Karpas-422 (cell line): ENCODE measurements at regions not wholly inside any gene's neighbourhood (a gene's known extent, or its start where the extent isn't known, plus 50 kb on each side); places are given as distances from the start of the nearest gene placed in this dataset.

Experiments
- DNase-seq: peaks from one replicate; pipeline ENCODE4 v3.0.0-alpha.2; 2015
- H2AFZ ChIP-seq: fragments of 200-600 bp; sonication (generic); 2 replicates; pipeline ENCODE4 v1.6.1; 2014; ENCODE audit warnings: antibody characterized with exemption, low read length, mixed read lengths
- H3K27ac ChIP-seq: fragments of 200-600 bp; sonication (generic); 2 replicates; pipeline ENCODE4 v1.5.1; 2014; ENCODE audit warnings: mild to moderate bottlenecking, low read length, moderate library complexity
- H3K27me3 ChIP-seq: fragments of 200-600 bp; sonication (generic); 2 replicates; pipeline ENCODE4 v1.6.1; 2014; ENCODE audit warnings: low read length, mixed read lengths
- H3K36me3 ChIP-seq: fragments of 200-600 bp; sonication (generic); 2 replicates; pipeline ENCODE4 v1.6.1; 2014; ENCODE audit warnings: low read length, mixed read lengths; ENCODE audit not compliant: insufficient read depth
- H3K4me1 ChIP-seq: fragments of 200-600 bp; sonication (generic); 2 replicates; pipeline ENCODE4 v1.6.1; 2014; ENCODE audit warnings: mild to moderate bottlenecking, low read length, mixed read lengths
- H3K4me2 ChIP-seq: fragments of 200-600 bp; sonication (generic); 2 replicates; pipeline ENCODE4 v1.6.1; 2014; ENCODE audit warnings: low read length, low read depth, mild to moderate bottlenecking; ENCODE audit not compliant: poor library complexity, severe bottlenecking
- H3K4me3 ChIP-seq: fragments of 200-600 bp; sonication (generic); 2 replicates; pipeline ENCODE4 v1.5.1; 2014; ENCODE audit warnings: mild to moderate bottlenecking, antibody characterized with exemption, low read length, mixed read lengths
- H3K79me2 ChIP-seq: fragments of 200-600 bp; sonication (generic); 2 replicates; pipeline ENCODE4 v1.6.1; 2014; ENCODE audit warnings: mild to moderate bottlenecking, low read length, mixed read lengths
- H3K9ac ChIP-seq: fragments of 200-600 bp; sonication (generic); 2 replicates; pipeline ENCODE4 v1.6.0; 2014; ENCODE audit warnings: low read length
- H3K9me2 ChIP-seq: fragments of 200-600 bp; sonication (generic), shearing (Covaris generic); replicated peaks from 2 replicates; pipeline ENCODE4 v1.6.0; 2014; ENCODE audit warnings: mild to moderate bottlenecking, low read length, moderate library complexity; ENCODE audit not compliant: insufficient read depth
- H3K9me3 ChIP-seq: fragments of 300-700, 200-600 bp; sonication (generic); 2 replicates; pipeline ENCODE4 v1.6.1; 2014; ENCODE audit warnings: low read length, mixed read lengths
- H4K20me1 ChIP-seq: fragments of 200-600 bp; sonication (generic); 2 replicates; pipeline ENCODE4 v1.6.1; 2014; ENCODE audit warnings: mild to moderate bottlenecking, antibody characterized with exemption, low read length, low read depth; ENCODE audit not compliant: insufficient read depth

DNA sequence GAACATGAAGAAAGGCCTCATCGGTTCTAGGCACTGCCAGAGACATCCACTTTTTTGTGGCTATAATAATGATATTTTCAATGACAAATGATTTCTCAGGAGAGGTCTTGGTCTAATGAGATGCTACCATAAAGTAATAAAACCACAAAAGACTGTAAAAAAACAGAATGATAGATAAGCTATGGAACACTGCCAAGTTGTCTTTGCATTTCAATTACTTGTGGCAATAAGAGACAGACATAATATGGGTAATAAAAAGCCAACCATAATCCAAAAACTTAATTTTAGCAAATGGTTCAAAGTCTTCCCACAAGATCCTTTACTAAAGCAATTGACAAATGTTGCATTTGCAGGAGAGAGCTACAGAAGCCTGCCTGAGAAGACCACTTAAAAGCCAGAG is 292.5 kb downstream of the ATPSCKMT start:
- DNase-seq, result no peak
- Histone ChIP-seq H3K36me3 (no peaks in the 10 kb centered on the region), H3K27me3 (no peaks in the 10 kb centered on the region), H4K20me1 (no peaks in the 10 kb centered on the region), H3K9me2 (no peaks in the 10 kb centered on the region), H3K79me2 (no peaks in the 10 kb centered on the region), H3K9ac (no peak overlapping the region), H3K27ac (no peak overlapping the region), H3K4me2 (no peak overlapping the region), H3K9me3 (no peaks in the 10 kb centered on the region), H3K4me1 (no peaks in the 10 kb centered on the region), H3K4me3 (no peak overlapping the region), H2AFZ (no peak overlapping the region)

- Histone ChIP-seq H4K20me1 (no peaks in the 10 kb centered on the region), H2AFZ (no peak overlapping the region), H3K9ac (no peak overlapping the region), H3K9me2 (no peaks in the 10 kb centered on the region), H3K27me3 (no peaks in the 10 kb centered on the region), H3K36me3 (no peaks in the 10 kb centered on the region), H3K27ac (no peak overlapping the region), H3K9me3 (no peaks in the 10 kb centered on the region), H3K4me1 (no peaks in the 10 kb centered on the region), H3K4me2 (no peak overlapping the region), H3K79me2 (no peaks in the 10 kb centered on the region), H3K4me3 (no peak overlapping the region)
- DNase-seq, result no peak
Measured at GRCh38 chr5:9956725-9957124, 293.0 kb downstream of the ATPSCKMT start.

DNA sequence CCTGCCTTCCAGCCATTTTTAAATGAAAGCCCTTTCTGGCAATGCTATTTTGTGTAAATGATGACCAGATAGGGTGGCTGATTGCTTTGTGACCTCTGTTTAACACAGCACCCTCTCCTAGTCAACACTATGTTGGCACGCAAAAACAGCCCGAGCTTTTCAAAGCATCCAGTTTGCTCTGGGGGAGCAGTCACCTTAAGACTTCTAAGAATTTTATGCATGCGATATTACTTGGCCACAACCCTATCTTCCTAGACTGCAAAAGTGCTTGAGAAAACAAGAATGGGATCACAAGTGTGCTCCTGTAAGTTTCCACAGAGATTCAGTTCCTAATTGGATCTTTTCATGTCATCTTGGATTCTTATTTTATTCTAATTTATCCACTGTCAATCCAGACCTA is 294.1 kb downstream of the ATPSCKMT start:
- no peaks in the 10 kb centered on the region for H3K4me1 ChIP-seq
- H3K79me2 ChIP-seq, result no peaks in the 10 kb centered on the region
- no peak overlapping the region for H3K9ac ChIP-seq
- no peak overlapping the region for H3K4me3 ChIP-seq
- no peaks in the 10 kb centered on the region for H3K9me2 ChIP-seq
- no peak overlapping the region for H2AFZ ChIP-seq
- no peaks in the 10 kb centered on the region for H3K36me3 ChIP-seq
- no peak overlapping the region for H3K27ac ChIP-seq
- no peak overlapping the region for H3K4me2 ChIP-seq
- H4K20me1 ChIP-seq, result no peaks in the 10 kb centered on the region
- no peak for DNase-seq
- no peaks in the 10 kb centered on the region for H3K27me3 ChIP-seq
- H3K9me3 ChIP-seq, result no peaks in the 10 kb centered on the region

DNA sequence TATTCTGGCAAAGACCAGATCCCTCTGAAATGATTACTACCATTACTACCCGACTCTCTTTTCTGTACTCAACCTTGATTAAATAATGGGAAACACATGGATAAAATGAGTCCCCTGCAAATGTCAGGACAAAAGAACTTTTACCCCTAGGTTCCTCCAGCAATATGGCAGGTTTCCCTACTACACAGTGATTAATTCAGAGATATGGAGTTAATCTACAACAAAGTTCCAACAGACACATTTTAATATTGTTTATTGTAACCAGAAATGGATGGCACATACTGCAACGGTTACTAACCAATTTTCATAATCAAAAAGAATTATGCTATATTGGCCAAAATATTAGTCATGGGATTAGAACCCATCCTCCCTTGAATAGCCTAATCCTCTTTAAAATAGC is 294.8 kb downstream of the ATPSCKMT start:
- Histone ChIP-seq H3K4me3 (no peak overlapping the region), H3K27me3 (no peaks in the 10 kb centered on the region), H3K27ac (no peak overlapping the region), H3K79me2 (no peaks in the 10 kb centered on the region), H3K9ac (no peak overlapping the region), H3K4me1 (no peaks in the 10 kb centered on the region), H3K9me3 (no peaks in the 10 kb centered on the region), H3K9me2 (no peaks in the 10 kb centered on the region), H4K20me1 (no peaks in the 10 kb centered on the region), H3K36me3 (no peaks in the 10 kb centered on the region), H2AFZ (no peak overlapping the region), H3K4me2 (no peak overlapping the region)
- DNase-seq, result no peak

- H3K9me2 ChIP-seq, result no peaks in the 10 kb centered on the region
- H3K27ac ChIP-seq, result no peak overlapping the region
- H3K9me3 ChIP-seq, result no peaks in the 10 kb centered on the region
- no peaks in the 10 kb centered on the region for H3K27me3 ChIP-seq
- no peak overlapping the region for H2AFZ ChIP-seq
- H3K36me3 ChIP-seq, result no peaks in the 10 kb centered on the region
- no peak overlapping the region for H3K9ac ChIP-seq
- H3K4me1 ChIP-seq, result no peaks in the 10 kb centered on the region
- no peak overlapping the region for H3K4me3 ChIP-seq
- H3K79me2 ChIP-seq, result no peaks in the 10 kb centered on the region
- H4K20me1 ChIP-seq, result no peaks in the 10 kb centered on the region
- no peak overlapping the region for H3K4me2 ChIP-seq
- no peak for DNase-seq
Measured at GRCh38 chr5:9953691-9954090, 296.0 kb downstream of the ATPSCKMT start.

DNA sequence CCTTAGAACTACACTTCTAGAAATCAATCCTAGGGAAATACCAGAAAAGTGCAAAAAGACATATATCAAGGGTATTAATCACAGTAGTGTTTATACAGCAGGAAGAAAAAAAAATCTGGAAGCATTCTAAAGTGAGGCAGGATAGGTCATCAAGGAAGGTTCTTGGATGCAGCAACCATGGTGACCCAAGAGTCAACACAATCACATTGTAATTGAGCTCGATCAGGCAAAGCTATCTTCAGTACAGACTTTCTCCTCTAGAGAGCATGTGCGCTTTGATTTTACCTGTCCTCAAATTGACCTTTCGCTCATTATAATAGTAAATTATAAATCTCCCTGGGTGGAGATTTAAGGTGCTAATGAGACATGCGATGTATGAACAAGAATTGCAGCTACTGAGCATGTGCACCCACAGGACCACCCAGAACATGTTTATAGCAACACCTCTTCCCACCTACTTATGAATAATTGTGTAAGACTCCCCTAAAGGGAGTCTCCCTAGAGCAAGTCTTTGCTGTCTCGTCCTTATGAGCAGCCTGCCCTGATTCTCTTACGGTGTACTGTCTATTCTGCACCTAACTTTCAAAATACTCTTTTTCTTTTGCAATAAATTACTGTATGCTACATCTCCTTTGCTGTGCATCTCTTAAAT is 297.7 kb downstream of the ATPSCKMT start:
- no peak for DNase-seq
- H3K4me2 ChIP-seq, result no peak overlapping the region
- H3K9ac ChIP-seq, result no peak overlapping the region
- H3K4me3 ChIP-seq, result no peak overlapping the region
- no peaks in the 10 kb centered on the region for H3K9me2 ChIP-seq
- H4K20me1 ChIP-seq, result no peaks in the 10 kb centered on the region
- H3K36me3 ChIP-seq, result no peaks in the 10 kb centered on the region
- H3K4me1 ChIP-seq, result no peaks in the 10 kb centered on the region
- no peak overlapping the region for H3K27ac ChIP-seq
- no peaks in the 10 kb centered on the region for H3K9me3 ChIP-seq
- H2AFZ ChIP-seq, result no peak overlapping the region
- H3K79me2 ChIP-seq, result no peaks in the 10 kb centered on the region
- no peaks in the 10 kb centered on the region for H3K27me3 ChIP-seq

DNA sequence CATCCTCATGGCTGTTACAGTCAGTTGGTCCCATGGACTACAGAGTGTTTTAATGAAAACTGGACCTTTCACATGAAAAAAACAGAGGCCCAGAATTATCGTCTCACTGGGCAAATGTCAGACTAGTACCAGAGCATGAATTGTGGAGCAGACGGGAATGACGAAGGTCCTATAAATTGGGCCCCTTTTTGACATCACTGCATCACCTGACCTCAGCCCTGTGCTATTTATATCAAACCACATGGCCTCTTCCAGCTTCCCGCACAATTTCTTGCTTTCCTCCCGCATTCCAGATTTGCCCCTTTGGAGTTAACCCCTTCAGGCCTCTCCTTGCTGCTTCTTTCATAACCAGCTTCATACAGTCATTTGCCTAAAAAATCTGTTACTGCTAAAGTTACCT is 301.7 kb downstream of the ATPSCKMT start:
- Histone ChIP-seq H3K9ac (no peak overlapping the region), H3K79me2 (no peaks in the 10 kb centered on the region), H3K4me3 (no peak overlapping the region), H4K20me1 (no peaks in the 10 kb centered on the region), H3K27ac (no peak overlapping the region), H3K27me3 (no peaks in the 10 kb centered on the region), H3K4me2 (no peak overlapping the region), H3K9me2 (no peaks in the 10 kb centered on the region), H3K4me1 (no peaks in the 10 kb centered on the region), H2AFZ (no peak overlapping the region), H3K9me3 (no peaks in the 10 kb centered on the region), H3K36me3 (no peaks in the 10 kb centered on the region)
- DNase-seq, result no peak

- no peak overlapping the region for H2AFZ ChIP-seq
- no peaks in the 10 kb centered on the region for H4K20me1 ChIP-seq
- no peak for DNase-seq
- H3K9me2 ChIP-seq, result no peaks in the 10 kb centered on the region
- no peak overlapping the region for H3K4me2 ChIP-seq
- no peak overlapping the region for H3K4me3 ChIP-seq
- H3K79me2 ChIP-seq, result no peaks in the 10 kb centered on the region
- no peaks in the 10 kb centered on the region for H3K4me1 ChIP-seq
- no peaks in the 10 kb centered on the region for H3K36me3 ChIP-seq
- no peaks in the 10 kb centered on the region for H3K9me3 ChIP-seq
- H3K27me3 ChIP-seq, result no peaks in the 10 kb centered on the region
- no peak overlapping the region for H3K27ac ChIP-seq
- H3K9ac ChIP-seq, result no peak overlapping the region
Measured at GRCh38 chr5:9947225-9947714, 302.4 kb downstream of the ATPSCKMT start.
